HG02970 (cell line): ENCODE measurements at regions not wholly inside any gene's neighbourhood (a gene's known extent, or its start where the extent isn't known, plus 50 kb on each side); places are given as distances from the start of the nearest gene placed in this dataset.

Experiments used
- ATAC-seq: cut with Tn5 transposase; IDR thresholded peaks from one replicate; pipeline ENCODE4 v1.9.1; 2021; ENCODE audit warnings: mild to moderate bottlenecking, moderate library complexity, moderate number of reproducible peaks; ENCODE audit not compliant: unreplicated experiment, low FRiP score

- ATAC-seq, result peak; percentile 76
Measured at GRCh38 chr9:108565651-108566378, 290.0 kb downstream of the ACTL7B start.

GRCh38 chr9:108562176-108562575 is 293.6 kb downstream of the ACTL7B start:
- ATAC-seq, result no peak

GRCh38 chr9:108559432-108559831 is 296.4 kb downstream of the ACTL7B start:
- ATAC-seq, result no peak

- no peak for ATAC-seq
Measured at GRCh38 chr9:108554831-108555230, 301.0 kb downstream of the ACTL7B start.

- no peak for ATAC-seq
Measured at GRCh38 chr9:108553111-108553635, 302.6 kb downstream of the ACTL7B start.

GRCh38 chr9:108552459-108553040 is 303.2 kb downstream of the ACTL7B start:
- ATAC-seq, result no peak

- no peak for ATAC-seq
Measured at GRCh38 chr9:108551030-108551841, 304.6 kb downstream of the ACTL7B start.

DNA sequence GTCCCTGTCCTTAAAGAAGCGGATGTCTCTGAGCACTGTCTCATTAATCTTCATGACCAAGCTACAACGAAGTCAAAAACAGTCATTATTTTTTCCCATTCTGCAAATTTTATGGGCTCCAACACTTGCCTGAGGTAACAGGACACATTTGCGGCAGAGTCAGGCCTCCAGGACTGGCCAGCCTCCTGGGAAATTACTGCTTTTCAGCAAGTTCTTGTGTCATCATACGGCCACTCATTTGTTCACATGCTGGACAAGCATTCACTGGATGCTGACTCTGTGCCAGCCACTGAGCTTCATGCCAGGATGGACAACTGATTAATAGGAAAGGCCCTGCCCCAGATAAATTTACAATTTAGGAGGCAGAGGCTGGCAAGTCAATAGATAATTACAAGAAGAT is 305.7 kb downstream of the ACTL7B start:
- no peak for ATAC-seq

DNA sequence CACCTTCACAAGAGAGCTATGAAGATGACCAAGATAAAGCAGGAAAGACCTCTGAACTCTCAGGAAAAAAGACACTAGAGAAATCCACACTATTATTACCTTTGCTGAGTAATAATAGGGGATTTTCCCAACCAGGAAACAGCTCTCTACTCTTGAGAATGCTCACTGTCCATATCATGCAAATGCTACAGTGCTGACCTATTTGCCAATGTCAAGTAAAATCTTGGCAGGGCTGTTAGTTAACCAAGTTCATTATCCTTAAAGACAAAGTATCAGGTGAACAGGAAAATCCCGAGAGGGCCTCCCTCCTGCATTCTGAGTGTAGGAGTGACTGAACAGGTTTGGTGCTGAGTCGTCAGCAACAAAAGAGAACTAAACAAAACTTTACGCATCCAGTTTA is 306.6 kb downstream of the ACTL7B start:
- ATAC-seq, result no peak

DNA sequence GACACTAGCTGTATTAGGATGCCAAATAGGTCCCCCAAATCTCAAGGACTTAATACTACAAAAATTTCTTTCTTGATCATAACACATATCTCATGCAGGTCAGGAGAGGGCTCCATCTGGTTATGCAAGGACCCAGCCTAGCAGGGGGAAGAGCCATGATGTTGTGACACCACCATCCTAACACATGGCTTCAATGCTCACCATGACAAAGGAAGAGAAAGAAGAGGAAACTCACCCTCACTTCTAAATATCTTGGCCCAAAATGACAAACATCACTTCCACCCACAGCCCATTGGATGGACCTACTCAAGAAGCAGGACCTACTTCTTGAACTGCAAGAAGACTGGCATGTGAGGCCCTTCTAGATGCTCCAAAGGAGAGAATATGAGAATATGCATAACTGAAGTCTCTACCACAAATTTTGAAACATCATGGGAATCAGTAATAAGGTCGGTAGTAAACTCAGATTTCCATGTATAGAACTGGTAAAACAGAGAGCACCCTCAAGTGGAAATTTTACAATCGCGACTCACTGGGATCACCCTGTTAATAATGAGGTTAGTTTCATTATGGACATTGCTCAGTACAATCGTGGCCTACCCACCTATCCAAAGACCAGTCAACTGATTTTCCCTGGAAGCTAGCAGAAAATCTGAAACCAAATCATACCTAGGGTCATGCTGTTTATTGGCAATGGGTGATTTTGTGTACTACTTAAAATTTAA is 308.2 kb downstream of the ACTL7B start:
- no peak for ATAC-seq

- no peak for ATAC-seq
Measured at GRCh38 chr9:108546215-108546614, 309.6 kb downstream of the ACTL7B start.

GRCh38 chr9:108545436-108545835 is 310.4 kb downstream of the ACTL7B start:
- no peak for ATAC-seq

DNA sequence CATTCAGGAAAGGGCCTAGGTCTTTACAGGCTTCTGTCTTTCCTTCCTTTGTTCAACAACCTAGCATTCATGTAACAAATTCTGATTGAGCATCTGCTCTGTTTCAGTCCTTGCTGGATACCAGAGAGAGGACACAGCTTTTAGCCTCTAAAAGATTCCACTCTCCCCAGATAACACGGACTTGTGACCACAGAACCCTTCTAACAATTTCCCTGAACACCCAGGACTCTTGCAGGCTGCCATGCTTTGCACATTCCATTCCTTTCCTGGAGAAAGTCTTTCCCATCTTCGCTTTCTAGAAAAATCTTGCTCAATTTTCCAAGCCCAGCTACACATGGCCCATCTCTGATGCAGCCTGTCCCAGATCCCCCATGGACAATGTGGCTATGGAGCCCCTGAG is 310.9 kb downstream of the ACTL7B start:
- no peak for ATAC-seq

- no peak for ATAC-seq
Measured at GRCh38 chr9:108543251-108543778, 312.5 kb downstream of the ACTL7B start.

GRCh38 chr9:108537756-108538155 is 318.0 kb downstream of the ACTL7B start:
- ATAC-seq, result no peak

DNA sequence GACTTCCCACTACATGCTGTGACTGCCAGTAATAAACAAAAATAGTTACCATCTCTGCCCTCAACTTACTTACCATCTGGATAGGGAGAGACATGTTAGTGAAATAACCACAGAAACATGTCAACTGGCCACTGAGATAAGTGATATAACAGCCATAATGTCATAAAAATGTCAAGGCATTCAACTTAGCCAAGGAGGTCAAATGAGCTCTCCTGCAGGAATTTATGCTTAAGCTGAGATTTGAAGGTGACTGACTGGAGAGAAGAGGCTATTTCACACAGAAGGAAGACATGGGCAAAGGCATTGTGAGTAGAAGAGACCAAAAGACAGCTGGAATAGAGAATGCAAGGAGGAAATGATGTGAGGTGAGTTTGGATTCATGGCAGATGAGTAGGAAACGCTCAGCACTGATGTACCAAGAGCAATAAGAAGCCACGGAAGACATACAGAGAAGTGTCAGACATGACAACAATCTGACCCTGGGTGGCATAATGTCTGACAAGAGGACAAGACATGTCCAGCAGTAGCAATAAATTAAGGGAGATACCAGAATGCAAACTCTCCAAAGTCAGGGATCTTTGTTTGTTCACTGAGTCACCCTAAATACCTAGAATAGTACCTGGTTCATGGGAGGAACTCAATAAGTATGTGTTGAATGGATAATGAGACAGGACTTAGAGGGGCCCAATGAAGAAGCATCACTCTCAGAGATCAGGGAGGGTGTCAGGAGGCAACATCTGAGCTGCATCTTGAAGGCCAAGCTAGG is 318.8 kb downstream of the ACTL7B start:
- ATAC-seq, result no peak

DNA sequence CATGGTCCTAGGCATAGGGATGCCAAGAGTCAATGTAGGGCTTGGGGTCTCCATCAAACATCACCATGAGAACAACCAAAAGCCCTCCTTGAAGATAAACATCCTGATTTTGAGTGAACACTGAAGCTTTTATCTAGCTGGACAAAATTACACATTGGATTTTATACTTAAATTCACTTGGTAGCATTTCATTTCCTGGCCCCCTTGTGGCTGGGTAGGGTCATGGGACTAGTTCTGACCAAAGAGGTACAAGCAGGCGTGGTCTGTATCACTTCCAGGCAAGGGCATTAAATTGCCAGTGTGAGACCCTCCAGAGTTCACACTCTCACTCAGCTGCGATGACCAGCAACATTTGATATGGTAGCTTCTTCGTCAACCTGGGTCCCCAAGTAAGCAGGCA is 320.3 kb downstream of the ACTL7B start:
- ATAC-seq, result peak; percentile 61

DNA sequence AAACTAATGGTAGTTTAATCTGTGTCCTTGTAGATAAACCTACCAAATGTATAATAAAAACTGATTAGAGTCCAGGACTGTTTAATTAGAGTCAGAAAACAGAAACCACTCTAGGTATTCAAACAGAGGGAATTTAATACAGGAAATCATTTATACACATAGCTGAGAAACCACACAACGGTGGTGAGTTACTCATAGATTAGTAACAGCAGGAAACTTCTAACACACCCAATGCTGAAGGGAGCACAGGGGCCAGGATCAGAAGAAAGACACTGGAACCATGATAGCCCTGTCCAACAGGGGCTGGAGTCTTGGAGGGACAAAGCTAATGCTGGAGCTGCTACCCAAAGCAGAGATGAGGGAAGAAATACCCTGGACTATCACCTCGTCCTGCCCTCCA is 321.0 kb downstream of the ACTL7B start:
- ATAC-seq, result no peak

DNA sequence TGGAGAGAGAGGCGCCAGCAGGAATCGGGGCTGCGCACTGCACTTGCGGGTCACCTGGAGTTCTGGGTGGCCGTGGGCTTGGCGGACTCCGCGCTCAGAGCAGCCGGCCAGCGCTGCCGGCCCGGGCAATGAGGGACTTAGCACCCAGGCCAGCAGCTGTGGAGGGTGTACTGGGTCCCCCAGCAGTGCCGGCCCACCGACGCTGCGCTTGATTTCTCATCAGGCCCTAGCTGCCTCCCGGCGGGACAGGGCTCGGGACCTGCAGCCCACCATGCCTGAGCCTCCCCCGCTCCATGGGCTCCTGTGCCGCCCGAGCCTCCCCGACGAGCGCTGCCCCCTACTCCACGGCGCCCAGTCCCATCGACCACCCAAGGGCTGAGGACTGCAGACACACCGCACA is 325.6 kb downstream of the ACTL7B start:
- no peak for ATAC-seq

GRCh38 chr9:108528231-108528630 is 327.6 kb downstream of the ACTL7B start:
- no peak for ATAC-seq
